Colonic mucosa (tissue), 4 donors: ENCODE measurements at regions not wholly inside any gene's neighbourhood (a gene's known extent, or its start where the extent isn't known, plus 50 kb on each side); places are given as distances from the start of the nearest gene placed in this dataset.

Source experiments
- DNase-seq: peaks from one replicate; pipeline ENCODE4 v3.0.0-alpha.2; 2020
- H3K27ac ChIP-seq: fragments of 200-600 bp; one replicate; pipeline ENCODE4 v1.8.0; 2021
- H3K27me3 ChIP-seq: fragments of 200-600 bp; one replicate; pipeline ENCODE4 v1.8.0; 2021
- H3K36me3 ChIP-seq: fragments of 200-600 bp; one replicate; pipeline ENCODE4 v1.8.0; 2021
- H3K4me1 ChIP-seq: fragments of 200-600 bp; one replicate; pipeline ENCODE4 v1.8.0; 2021; ENCODE audit warnings: mild to moderate bottlenecking
- H3K4me3 ChIP-seq: fragments of 200-600 bp; one replicate; pipeline ENCODE4 v1.8.0; 2021
- H3K9ac ChIP-seq, 2 donors: one replicate each; pipeline ENCODE4 v1.7.0; 2013; ENCODE audit warnings: control low read depth in 2 of 2, low read depth in 2 of 2, low read length in 2 of 2
- H3K9me3 ChIP-seq: fragments of 200-600 bp; one replicate; pipeline ENCODE4 v1.8.0; 2021
- intact Hi-C: fragments of 100-400 bp; cut with DNase I; formaldehyde crosslinking; loops from one replicate; pipeline ENCODE4 v1.14.1; 2022
- TF ChIP-seq, protein P1 (sequence below): fragments of 200-600 bp; IDR thresholded peaks from one replicate; pipeline ENCODE4 v1.8.0; 2022; ENCODE audit warnings: antibody characterized with exemption, mild to moderate bottlenecking
- donor health status: healthy.
- donor health status: DM: no; HTN: no; CAD: no.
- donor health status: DM: no; HTN: no; CAD: no.

- intact Hi-C loops = no loop called here
Measured at GRCh38 chr2:212730994-212731393, 192.4 kb upstream of the ERBB4 start.

DNA sequence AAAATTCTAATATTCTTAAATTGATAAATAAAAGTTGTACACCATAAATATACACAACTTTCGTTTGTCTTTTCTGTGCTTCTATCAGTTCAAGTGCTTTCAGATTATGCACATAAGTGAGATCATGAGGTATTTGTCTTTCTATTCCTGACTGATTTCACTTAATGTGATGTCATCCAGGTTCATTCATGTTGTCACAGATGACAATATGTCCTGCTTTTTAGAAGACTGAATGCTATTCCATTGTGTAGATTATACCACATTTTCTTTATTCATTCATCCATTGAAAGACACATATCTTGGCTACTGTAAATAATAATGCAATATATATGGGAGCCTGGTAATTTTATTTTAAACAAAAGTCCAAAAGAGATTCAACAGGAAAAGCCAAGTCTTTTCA lies 190.1 kb upstream of the ERBB4 start:
- H3K27ac ChIP-seq = no peak overlapping the region
- no peak overlapping the region for H3K9ac ChIP-seq
- no peak overlapping the region for H3K4me3 ChIP-seq
- no peak for DNase-seq
- H3K36me3 ChIP-seq = no peaks in the 10 kb centered on the region
- no peaks in the 10 kb centered on the region for H3K4me1 ChIP-seq
- TF ChIP-seq, protein P1, sequence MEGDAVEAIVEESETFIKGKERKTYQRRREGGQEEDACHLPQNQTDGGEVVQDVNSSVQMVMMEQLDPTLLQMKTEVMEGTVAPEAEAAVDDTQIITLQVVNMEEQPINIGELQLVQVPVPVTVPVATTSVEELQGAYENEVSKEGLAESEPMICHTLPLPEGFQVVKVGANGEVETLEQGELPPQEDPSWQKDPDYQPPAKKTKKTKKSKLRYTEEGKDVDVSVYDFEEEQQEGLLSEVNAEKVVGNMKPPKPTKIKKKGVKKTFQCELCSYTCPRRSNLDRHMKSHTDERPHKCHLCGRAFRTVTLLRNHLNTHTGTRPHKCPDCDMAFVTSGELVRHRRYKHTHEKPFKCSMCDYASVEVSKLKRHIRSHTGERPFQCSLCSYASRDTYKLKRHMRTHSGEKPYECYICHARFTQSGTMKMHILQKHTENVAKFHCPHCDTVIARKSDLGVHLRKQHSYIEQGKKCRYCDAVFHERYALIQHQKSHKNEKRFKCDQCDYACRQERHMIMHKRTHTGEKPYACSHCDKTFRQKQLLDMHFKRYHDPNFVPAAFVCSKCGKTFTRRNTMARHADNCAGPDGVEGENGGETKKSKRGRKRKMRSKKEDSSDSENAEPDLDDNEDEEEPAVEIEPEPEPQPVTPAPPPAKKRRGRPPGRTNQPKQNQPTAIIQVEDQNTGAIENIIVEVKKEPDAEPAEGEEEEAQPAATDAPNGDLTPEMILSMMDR = no peak
- intact Hi-C loops = no loop called here
- no peaks in the 10 kb centered on the region for H3K27me3 ChIP-seq
- H3K9me3 ChIP-seq = no peaks in the 10 kb centered on the region

More at GRCh38 chr2:212730994-212731393, 192.4 kb upstream of the ERBB4 start:
- no peak overlapping the region for H3K4me3 ChIP-seq
- DNase-seq = no peak
- no peaks in the 10 kb centered on the region for H3K27me3 ChIP-seq
- TF ChIP-seq, protein P1 = no peak
- no peaks in the 10 kb centered on the region for H3K9me3 ChIP-seq
- no peak overlapping the region for H3K27ac ChIP-seq
- H3K4me1 ChIP-seq = no peaks in the 10 kb centered on the region
- H3K36me3 ChIP-seq = no peaks in the 10 kb centered on the region
- H3K9ac ChIP-seq = no peak overlapping the region

DNA sequence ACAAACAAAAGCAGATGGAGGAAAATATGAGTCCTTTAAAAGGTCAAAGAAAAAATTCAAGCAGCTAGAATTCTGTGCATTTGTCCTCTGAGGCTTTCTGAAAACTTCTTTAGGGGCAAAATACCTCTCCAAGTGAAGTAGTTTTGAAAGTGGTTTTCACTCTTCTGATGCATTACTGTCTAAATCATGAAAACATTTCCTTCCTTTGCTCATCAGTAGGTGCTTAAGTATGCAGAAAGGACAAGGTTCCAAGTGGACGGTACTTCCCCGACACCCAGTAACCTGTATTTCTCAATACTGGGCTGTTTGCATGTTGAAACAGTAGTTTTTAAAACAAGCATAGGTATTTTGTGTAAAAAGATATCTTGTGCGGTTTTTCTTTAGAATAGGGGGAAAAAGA lies 189.1 kb upstream of the ERBB4 start:
- no peaks in the 10 kb centered on the region for H3K4me1 ChIP-seq
- DNase-seq = no peak
- H3K36me3 ChIP-seq = no peaks in the 10 kb centered on the region
- H3K4me3 ChIP-seq = no peak overlapping the region
- no peak overlapping the region for H3K9ac ChIP-seq
- TF ChIP-seq, protein P1 = no peak
- no peaks in the 10 kb centered on the region for H3K27me3 ChIP-seq
- no peaks in the 10 kb centered on the region for H3K9me3 ChIP-seq
- H3K27ac ChIP-seq = no peak overlapping the region
- intact Hi-C loops = no loop called here

DNA sequence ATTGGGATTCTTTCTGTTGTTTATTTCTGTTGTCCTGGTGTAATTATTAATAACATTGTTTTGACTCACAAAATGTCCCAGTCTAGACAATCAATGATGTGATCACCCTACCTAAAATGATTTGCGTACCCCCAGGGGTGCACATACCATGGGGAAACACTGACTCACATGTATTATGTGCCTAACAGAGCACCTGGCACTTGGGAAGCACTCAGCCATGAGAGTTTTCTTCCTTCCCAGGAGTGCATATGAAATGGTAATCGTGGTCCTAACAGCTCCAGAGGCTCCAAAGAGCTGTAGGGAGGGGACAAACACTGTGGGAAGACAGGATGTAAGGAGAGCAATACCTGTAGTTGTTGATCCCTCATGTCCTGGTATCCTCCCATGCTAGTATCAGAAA lies 187.8 kb upstream of the ERBB4 start:
- Histone ChIP-seq H3K27ac (no peak overlapping the region), H3K4me3 (no peak overlapping the region), H3K9me3 (no peaks in the 10 kb centered on the region), H3K4me1 (no peaks in the 10 kb centered on the region), H3K36me3 (no peaks in the 10 kb centered on the region), H3K9ac (no peak overlapping the region), H3K27me3 (no peaks in the 10 kb centered on the region)
- intact Hi-C loops = no loop called here
- no peak for DNase-seq
- TF ChIP-seq, protein P1 = no peak

GRCh38 chr2:212725180-212725579 lies 186.6 kb upstream of the ERBB4 start:
- no peak for DNase-seq
- no peaks in the 10 kb centered on the region for H3K9me3 ChIP-seq
- no peaks in the 10 kb centered on the region for H3K4me1 ChIP-seq
- no peak overlapping the region for H3K4me3 ChIP-seq
- no peaks in the 10 kb centered on the region for H3K36me3 ChIP-seq
- H3K27me3 ChIP-seq = no peaks in the 10 kb centered on the region
- H3K9ac ChIP-seq = no peak overlapping the region
- TF ChIP-seq, protein P1 = no peak
- intact Hi-C loops = no loop called here
- H3K27ac ChIP-seq = no peak overlapping the region

DNA sequence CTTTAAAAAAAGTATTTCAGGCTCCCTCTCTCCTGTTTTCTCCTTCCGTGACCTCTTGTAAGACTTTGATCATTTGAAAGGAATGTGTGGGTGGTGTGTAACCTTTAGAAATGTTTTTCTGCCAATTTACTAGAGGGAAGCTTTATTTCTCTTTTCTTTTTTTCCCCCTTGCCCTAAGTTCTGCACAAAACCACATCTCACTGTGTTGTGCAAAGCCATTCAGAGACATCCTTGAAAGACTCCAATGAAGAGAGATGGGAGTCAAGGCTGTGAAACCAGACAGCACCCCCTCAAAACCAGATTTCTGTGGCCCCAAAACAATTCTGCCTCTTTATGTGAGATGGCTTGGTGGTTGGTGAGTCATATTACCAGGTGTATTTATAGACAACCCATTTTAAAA lies 184.6 kb upstream of the ERBB4 start:
- Histone ChIP-seq H3K36me3 (no peaks in the 10 kb centered on the region), H3K9ac (no peak overlapping the region), H3K27ac (no peak overlapping the region), H3K27me3 (no peaks in the 10 kb centered on the region), H3K9me3 (no peaks in the 10 kb centered on the region), H3K4me3 (no peak overlapping the region), H3K4me1 (no peaks in the 10 kb centered on the region)
- intact Hi-C loops = no loop called here
- TF ChIP-seq, protein P1 = no peak
- no peak for DNase-seq
